CD4-positive, alpha-beta memory T cell (primary cell): ENCODE measurements at regions not wholly inside any gene's neighbourhood (a gene's known extent, or its start where the extent isn't known, plus 50 kb on each side); places are given as distances from the start of the nearest gene placed in this dataset.

Source experiments
- CTCF ChIA-PET: fragments of 350-600 bp; sonication (Branson Sonifier 250); formaldehyde crosslinking; loops from one replicate; lab custom pipeline; 2021; ENCODE audit warnings: inconsistent platforms; ENCODE audit not compliant: partially characterized antibody; lab: Charles Lee
- POLR2A ChIA-PET: fragments of 350-600 bp; sonication (Branson Sonifier 250); formaldehyde crosslinking; loops from one replicate; lab custom pipeline; 2021; ENCODE audit not compliant: partially characterized antibody; lab: Charles Lee
- DNase-seq, 5 donors: peaks; one replicate each; pipeline versions ENCODE4 v3.0.0 to v3.0.0-alpha.2; 2020 to 2022; ENCODE audit warnings: mixed read lengths in 1 of 5
- H3K27ac ChIP-seq: one replicate; pipeline ENCODE4 v1.7.0; 2013; ENCODE audit warnings: low read depth, low read length
- H3K27me3 ChIP-seq: 2 replicates; pipeline ENCODE4 v1.7.0; 2013; ENCODE audit warnings: mild to moderate bottlenecking, low read length, moderate library complexity; ENCODE audit not compliant: insufficient read depth
- H3K36me3 ChIP-seq: 2 replicates; pipeline ENCODE4 v1.7.0; 2013; ENCODE audit warnings: mild to moderate bottlenecking, low read length, moderate library complexity; ENCODE audit not compliant: insufficient read depth
- H3K4me1 ChIP-seq: 2 replicates; pipeline ENCODE4 v1.7.0; 2013; ENCODE audit warnings: mild to moderate bottlenecking, low read length, moderate library complexity; ENCODE audit not compliant: insufficient read depth
- H3K4me3 ChIP-seq, 2 donors: one replicate each; pipeline ENCODE4 v1.7.0; 2013; ENCODE audit warnings: low read length in 2 of 2, mild to moderate bottlenecking in 1 of 2
- H3K9me3 ChIP-seq, 2 donors: one replicate each; pipeline ENCODE4 v1.7.0; 2013; ENCODE audit warnings: low read length in 2 of 2, control low read depth in 1 of 2; ENCODE audit not compliant: control insufficient read depth in 1 of 2
- H3K27ac Mint-ChIP-seq, 7 donors: one replicate each; pipeline ENCODE4 v1.8.0; 2020 to 2021; ENCODE audit warnings: mixed read lengths in 7 of 7, mild to moderate bottlenecking in 6 of 7, inconsistent platforms in 3 of 7, moderate library complexity in 3 of 7
- H3K27me3 Mint-ChIP-seq, 2 donors: one replicate each; pipeline ENCODE4 v1.8.0; 2020 to 2021; ENCODE audit warnings: mixed read lengths in 2 of 2
- H3K36me3 Mint-ChIP-seq, 2 donors: one replicate each; pipeline ENCODE4 v1.8.0; 2020 to 2021; ENCODE audit warnings: mixed read lengths in 2 of 2, inconsistent platforms in 1 of 2, mild to moderate bottlenecking in 1 of 2
- H3K4me1 Mint-ChIP-seq, 4 donors: one replicate each; pipeline ENCODE4 v1.8.0; 2020 to 2021; ENCODE audit warnings: mixed read lengths in 4 of 4, mild to moderate bottlenecking in 1 of 4
- H3K4me3 Mint-ChIP-seq, 8 donors: one replicate each; pipeline ENCODE4 v1.8.0; 2020 to 2021; ENCODE audit warnings: mixed read lengths in 8 of 8, mild to moderate bottlenecking in 7 of 8, moderate library complexity in 6 of 8, inconsistent platforms in 3 of 8
- H3K9me3 Mint-ChIP-seq, 8 donors: one replicate each; pipeline ENCODE4 v1.8.0; 2020 to 2021; ENCODE audit warnings: mixed read lengths in 8 of 8, mild to moderate bottlenecking in 5 of 8, inconsistent platforms in 3 of 8, moderate library complexity in 1 of 8
- intact Hi-C: fragments of 100-400 bp; cut with micrococcal nuclease; formaldehyde crosslinking; loops from one replicate; pipeline ENCODE4 v1.15.1; 2023

DNA sequence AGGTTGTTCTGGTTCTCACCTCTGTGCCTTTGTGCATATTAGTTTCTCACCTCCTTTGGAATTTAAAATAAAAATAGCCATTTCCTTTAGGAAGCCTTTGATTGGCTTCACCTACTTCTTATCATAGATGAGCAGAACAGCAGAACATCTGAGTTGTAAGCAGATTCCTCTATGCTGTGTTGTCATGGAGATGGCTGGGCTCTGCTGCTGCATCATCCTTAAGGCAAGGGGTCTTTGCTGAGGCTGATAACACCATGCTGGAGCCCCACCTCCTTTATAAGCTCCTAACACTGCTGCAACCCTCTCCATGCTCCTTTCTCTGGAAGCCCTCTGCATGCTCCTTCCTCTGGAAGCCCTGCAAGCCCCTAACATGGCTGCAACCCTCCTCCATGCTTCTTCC, 276.5 kb upstream of the TCF21 start:
- Histone ChIP-seq H3K9me3 (no peaks in the 10 kb centered on the region), H3K4me1 (no peaks in the 10 kb centered on the region), H3K27ac (no peak overlapping the region), H3K4me3 (no peak overlapping the region), H3K36me3 (no peaks in the 10 kb centered on the region), H3K27me3 (no peaks in the 10 kb centered on the region)
- no peaks in the 10 kb centered on the region for H3K4me1 Mint-ChIP-seq
- H3K36me3 Mint-ChIP-seq = no peaks in the 10 kb centered on the region
- no peak overlapping the region for H3K27ac Mint-ChIP-seq
- peaks cover 2 to 6% of the 10 kb centered on the region in 2 donors for H3K27me3 Mint-ChIP-seq
- ChIA-PET POLR2A (no interaction called here), CTCF (no interaction called here)
- intact Hi-C loops = no loop called here
- no peak for DNase-seq
- H3K4me3 Mint-ChIP-seq = no peak overlapping the region
- peaks cover 0 to 7% (median 3%) of the 10 kb centered on the region in 8 donors for H3K9me3 Mint-ChIP-seq

DNA sequence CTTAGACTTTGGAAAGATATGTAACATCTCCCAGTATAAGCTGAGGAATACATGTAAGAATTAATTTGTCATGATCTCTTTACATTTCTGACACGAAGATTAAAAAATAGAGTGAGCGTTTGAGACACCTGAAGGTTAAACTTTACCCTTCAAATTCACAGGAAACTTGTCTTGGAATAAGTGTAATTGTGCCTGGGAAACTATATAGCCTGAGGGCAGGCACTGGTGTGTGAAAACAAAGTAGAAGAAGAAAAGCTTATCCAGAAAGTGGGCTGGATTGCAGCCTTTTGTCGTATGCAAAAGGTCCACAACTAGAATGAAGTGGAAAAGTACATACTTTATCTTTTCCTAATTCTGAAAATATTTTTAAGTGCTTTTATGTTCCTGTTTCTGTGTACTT, 275.7 kb upstream of the TCF21 start:
- Mint-ChIP-seq H3K36me3 (no peaks in the 10 kb centered on the region), H3K27ac (no peak overlapping the region), H3K4me3 (no peak overlapping the region), H3K4me1 (no peaks in the 10 kb centered on the region), H3K9me3 (peaks cover 0 to 15% (median 4%) of the 10 kb centered on the region in 8 donors), H3K27me3 (peaks cover 2 to 6% of the 10 kb centered on the region in 2 donors)
- H3K9me3 ChIP-seq = no peaks in the 10 kb centered on the region
- H3K27me3 ChIP-seq = no peaks in the 10 kb centered on the region
- DNase-seq = no peak
- H3K4me1 ChIP-seq = no peaks in the 10 kb centered on the region
- no peak overlapping the region for H3K27ac ChIP-seq
- H3K4me3 ChIP-seq = no peak overlapping the region
- intact Hi-C loops = no loop called here
- CTCF ChIA-PET = no interaction called here
- POLR2A ChIA-PET = no interaction called here
- no peaks in the 10 kb centered on the region for H3K36me3 ChIP-seq

DNA sequence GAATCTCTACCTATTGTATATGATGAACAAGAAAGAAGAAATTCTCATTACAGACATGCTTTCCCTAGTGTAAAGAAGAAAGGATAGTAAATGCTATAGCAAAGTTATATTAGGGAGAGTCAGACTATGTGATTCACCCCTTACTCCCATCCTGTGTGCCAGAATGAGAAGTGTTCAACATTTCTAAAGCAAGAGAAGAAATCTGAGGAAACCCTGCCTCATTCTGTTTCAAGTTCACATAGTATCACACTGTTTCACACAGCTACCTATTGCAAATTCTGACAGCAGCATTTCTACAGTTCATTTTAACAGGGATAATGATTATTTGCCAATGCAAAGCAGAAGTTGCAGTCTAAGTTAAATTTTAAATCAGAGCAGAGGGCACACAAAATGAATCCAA, 267.2 kb upstream of the TCF21 start:
- DNase-seq = no peak
- Mint-ChIP-seq H3K4me3 (no peak overlapping the region), H3K9me3 (peaks cover 3 to 20% (median 5%) of the 10 kb centered on the region in 8 donors)

DNA sequence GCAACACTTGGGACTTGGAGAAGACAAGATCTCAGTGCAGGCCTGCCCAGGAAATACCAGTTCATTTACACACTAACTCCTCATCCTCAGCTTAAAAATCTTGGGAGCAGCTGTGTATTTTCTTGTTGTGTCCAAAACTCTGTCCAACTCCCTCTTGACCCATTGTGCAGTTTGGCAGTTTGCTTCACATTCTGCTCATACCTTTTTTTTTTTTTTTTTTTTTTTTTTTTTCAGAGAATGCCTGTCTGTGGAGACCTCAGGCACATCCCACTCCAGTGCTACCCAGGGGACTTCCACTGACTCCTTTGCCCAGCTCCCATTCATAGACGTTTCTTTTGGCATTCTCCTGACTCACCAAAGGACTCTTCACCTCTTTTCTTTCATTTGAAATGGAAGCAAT, 265.8 kb upstream of the TCF21 start:
- Histone ChIP-seq H3K27me3 (no peaks in the 10 kb centered on the region), H3K4me3 (no peak overlapping the region), H3K27ac (no peak overlapping the region), H3K4me1 (no peaks in the 10 kb centered on the region), H3K9me3 (no peaks in the 10 kb centered on the region), H3K36me3 (no peaks in the 10 kb centered on the region)
- no peaks in the 10 kb centered on the region for H3K36me3 Mint-ChIP-seq
- H3K4me1 Mint-ChIP-seq = no peaks in the 10 kb centered on the region
- H3K27me3 Mint-ChIP-seq = no peaks in the 10 kb centered on the region
- POLR2A ChIA-PET = no interaction called here
- no peak overlapping the region for H3K27ac Mint-ChIP-seq
- CTCF ChIA-PET = no interaction called here
- no peak for DNase-seq
- peaks cover 0 to 10% (median 4%) of the 10 kb centered on the region in 8 donors for H3K9me3 Mint-ChIP-seq
- intact Hi-C loops = no loop called here
- H3K4me3 Mint-ChIP-seq = no peak overlapping the region

More for the DNA sequence above, 267.2 kb upstream of the TCF21 start:
- intact Hi-C loops = no loop called here
- POLR2A ChIA-PET = no interaction called here
- H3K27me3 Mint-ChIP-seq = peaks cover 0 to 2% of the 10 kb centered on the region in 2 donors
- no peak overlapping the region for H3K27ac Mint-ChIP-seq
- H3K4me3 ChIP-seq = no peak overlapping the region
- CTCF ChIA-PET = no interaction called here
- H3K36me3 ChIP-seq = no peaks in the 10 kb centered on the region
- no peaks in the 10 kb centered on the region for H3K4me1 ChIP-seq
- H3K4me1 Mint-ChIP-seq = no peaks in the 10 kb centered on the region
- no peaks in the 10 kb centered on the region for H3K27me3 ChIP-seq
- no peak overlapping the region for H3K27ac ChIP-seq
- no peaks in the 10 kb centered on the region for H3K36me3 Mint-ChIP-seq
- no peaks in the 10 kb centered on the region for H3K9me3 ChIP-seq

DNA sequence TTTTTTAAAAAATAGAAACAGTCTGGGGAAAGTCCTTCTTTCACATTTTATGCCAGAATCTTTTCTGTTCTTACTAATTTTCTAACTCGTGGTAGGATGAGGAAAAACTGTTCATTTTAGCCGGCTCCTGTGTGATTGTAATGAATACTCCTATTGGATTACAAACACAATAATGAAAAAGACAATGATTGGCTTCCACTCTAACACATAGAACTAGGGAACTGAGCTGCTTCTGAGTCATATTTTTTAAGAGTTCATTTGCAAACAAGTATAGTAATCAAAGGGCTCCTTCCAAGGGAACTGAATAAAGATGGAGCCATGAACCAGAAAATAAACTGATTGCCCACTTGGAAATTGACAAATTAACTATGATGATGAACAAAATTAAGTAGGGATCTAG, 265.3 kb upstream of the TCF21 start:
- ChIA-PET POLR2A (no interaction called here), CTCF (no interaction called here)
- Histone ChIP-seq H3K4me3 (no peak overlapping the region), H3K9me3 (no peaks in the 10 kb centered on the region), H3K36me3 (no peaks in the 10 kb centered on the region), H3K27me3 (no peaks in the 10 kb centered on the region), H3K27ac (no peak overlapping the region), H3K4me1 (no peaks in the 10 kb centered on the region)
- Mint-ChIP-seq H3K4me1 (no peaks in the 10 kb centered on the region), H3K9me3 (peaks cover 0 to 5% (median 2%) of the 10 kb centered on the region in 8 donors), H3K27me3 (no peaks in the 10 kb centered on the region), H3K4me3 (no peak overlapping the region), H3K27ac (no peak overlapping the region), H3K36me3 (no peaks in the 10 kb centered on the region)
- intact Hi-C loops = no loop called here
- DNase-seq = no peak

DNA sequence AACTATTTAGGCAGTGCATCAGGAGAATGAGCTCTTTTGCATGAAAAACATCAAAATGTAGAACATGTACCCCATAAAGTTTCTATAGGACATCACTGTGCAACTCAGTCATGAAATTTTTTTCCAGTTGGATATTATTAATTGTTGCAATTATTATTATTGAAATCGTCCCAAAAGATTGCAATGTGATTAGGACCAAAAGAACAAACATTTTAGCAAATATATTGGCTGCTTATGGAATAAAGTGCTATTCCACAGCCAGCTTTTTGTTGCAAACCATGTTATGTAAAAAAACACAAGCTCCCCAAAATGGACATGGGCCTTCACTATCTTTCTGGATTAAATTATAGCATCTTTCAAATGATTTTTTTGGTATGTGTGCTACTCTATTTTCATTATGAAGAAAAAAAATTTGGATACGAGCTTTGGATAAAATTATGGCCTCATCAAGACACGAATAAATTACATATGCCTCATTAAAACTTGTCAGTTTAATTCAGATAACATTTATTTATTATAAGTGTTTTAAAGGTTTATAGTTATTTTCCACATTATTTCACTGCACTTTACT, 262.7 kb upstream of the TCF21 start:
- no peaks in the 10 kb centered on the region for H3K9me3 ChIP-seq
- no peak overlapping the region for H3K27ac ChIP-seq
- H3K4me3 ChIP-seq = no peak overlapping the region
- Mint-ChIP-seq H3K36me3 (no peaks in the 10 kb centered on the region), H3K4me1 (no peaks in the 10 kb centered on the region), H3K27ac (no peak overlapping the region), H3K4me3 (no peak overlapping the region), H3K9me3 (peaks cover 0 to 2% (median 0%) of the 10 kb centered on the region in 8 donors), H3K27me3 (no peaks in the 10 kb centered on the region)
- ChIA-PET POLR2A (no interaction called here), CTCF (no interaction called here)
- no peaks in the 10 kb centered on the region for H3K27me3 ChIP-seq
- DNase-seq = no peak
- intact Hi-C loops = no loop called here
- no peaks in the 10 kb centered on the region for H3K4me1 ChIP-seq
- H3K36me3 ChIP-seq = no peaks in the 10 kb centered on the region

DNA sequence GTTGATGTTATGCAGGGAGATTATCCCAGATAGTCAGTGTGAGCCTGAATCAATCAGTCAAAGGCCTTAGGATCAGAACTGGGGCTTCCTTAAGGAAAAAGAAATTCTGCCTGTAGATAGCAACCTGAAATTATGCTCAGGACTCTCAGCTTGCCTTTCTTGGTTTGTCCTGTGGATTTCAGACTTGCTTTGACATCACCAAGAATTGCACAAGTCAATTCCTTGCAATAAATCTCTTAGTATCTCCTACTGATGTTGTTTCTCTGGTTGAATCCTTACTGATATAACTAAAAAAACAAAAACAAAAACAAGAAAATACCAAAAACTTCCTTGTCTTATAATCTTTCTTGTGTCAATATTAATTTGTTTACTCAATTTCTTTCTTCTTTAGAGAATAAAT, 258.9 kb upstream of the TCF21 start:
- Mint-ChIP-seq H3K36me3 (no peaks in the 10 kb centered on the region), H3K27me3 (no peaks in the 10 kb centered on the region), H3K27ac (no peak overlapping the region), H3K4me1 (no peaks in the 10 kb centered on the region), H3K4me3 (no peak overlapping the region), H3K9me3 (peaks cover 0 to 3% (median 0%) of the 10 kb centered on the region in 8 donors)
- Histone ChIP-seq H3K4me1 (no peaks in the 10 kb centered on the region), H3K27ac (no peak overlapping the region), H3K4me3 (no peak overlapping the region), H3K27me3 (no peaks in the 10 kb centered on the region), H3K36me3 (no peaks in the 10 kb centered on the region), H3K9me3 (no peaks in the 10 kb centered on the region)
- intact Hi-C loops = no loop called here
- DNase-seq = no peak
- ChIA-PET POLR2A (no interaction called here), CTCF (no interaction called here)

DNA sequence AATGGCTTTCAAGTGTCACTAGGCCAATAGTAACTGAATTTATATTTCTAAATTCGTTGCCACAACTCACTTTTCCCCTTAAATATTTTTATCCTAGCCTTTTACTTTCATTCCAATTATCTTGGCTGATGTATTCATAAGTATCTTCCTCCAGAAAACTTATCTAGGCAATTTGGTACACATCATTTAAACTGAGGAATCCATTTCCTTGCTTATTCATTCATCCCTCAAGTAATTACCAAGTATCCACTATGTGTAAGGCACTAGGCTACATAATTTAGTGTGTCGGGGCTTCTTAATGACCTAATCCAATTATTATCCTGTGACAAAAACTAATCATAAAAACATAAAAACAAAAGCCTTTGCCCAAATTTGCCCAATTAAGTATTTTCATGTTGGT, 258.3 kb upstream of the TCF21 start:
- no peak for DNase-seq
- Mint-ChIP-seq H3K4me1 (no peaks in the 10 kb centered on the region), H3K27me3 (no peaks in the 10 kb centered on the region), H3K27ac (no peak overlapping the region), H3K9me3 (peaks cover 0 to 3% (median 0%) of the 10 kb centered on the region in 8 donors), H3K4me3 (no peak overlapping the region), H3K36me3 (no peaks in the 10 kb centered on the region)
- POLR2A ChIA-PET = no interaction called here
- CTCF ChIA-PET = no interaction called here
- intact Hi-C loops = no loop called here
- Histone ChIP-seq H3K27ac (no peak overlapping the region), H3K36me3 (no peaks in the 10 kb centered on the region), H3K4me3 (no peak overlapping the region), H3K27me3 (no peaks in the 10 kb centered on the region), H3K4me1 (no peaks in the 10 kb centered on the region), H3K9me3 (no peaks in the 10 kb centered on the region)
